Transverse colon (tissue), 4 donors: ENCODE measurements at regions not wholly inside any gene's neighbourhood (a gene's known extent, or its start where the extent isn't known, plus 50 kb on each side); places are given as distances from the start of the nearest gene placed in this dataset.
"Not testable (repeated sequence)": the region's sequence is repeated elsewhere in the genome, so short reads cannot be mapped to it uniquely, and the experiment has no call there.

Source experiments
- DNase-seq: peaks from one replicate; pipeline ENCODE4 v3.0.0-alpha.2; 2019
- H3K27ac ChIP-seq, 4 donors: fragments of 200-600 bp; sonication (generic); 2 replicates each; pipeline ENCODE4 v1.5.1; 2016 to 2018; ENCODE audit warnings: inconsistent platforms in 4 of 4
- H3K27me3 ChIP-seq: fragments of 200-600 bp; sonication (generic); 2 replicates; pipeline ENCODE4 v1.5.1; 2017; ENCODE audit warnings: inconsistent platforms
- H3K36me3 ChIP-seq, 4 donors: fragments of 200-600 bp; sonication (generic); 2 replicates each; pipeline ENCODE4 v1.5.1; 2017 to 2019; ENCODE audit warnings: inconsistent platforms in 4 of 4
- H3K4me1 ChIP-seq, 4 donors: fragments of 200-600 bp; sonication (generic); 2 replicates each; pipeline ENCODE4 v1.5.1; 2017 to 2020; ENCODE audit warnings: inconsistent platforms in 4 of 4
- H3K4me3 ChIP-seq, 4 donors: fragments of 200-600 bp; sonication (generic); 1 replicate in 1 of 4; 2 replicates in 3 of 4; pipeline versions ENCODE4 v1.5.1 to v1.6.1; 2017 to 2019; ENCODE audit warnings: inconsistent platforms in 4 of 4
- H3K9me3 ChIP-seq, 2 donors: fragments of 200-600 bp; sonication (generic); 2 replicates each; pipeline ENCODE4 v1.5.1; 2017 to 2019; ENCODE audit warnings: inconsistent platforms in 2 of 2
- CTCF ChIP-seq, 5 experiments: fragments of 200-600 bp in 3 of 5; fragments of 450-650 bp in 2 of 5; sonication (generic) in 3 of 5; IDR thresholded peaks; 1 replicate in 2 of 5; 2 replicates in 3 of 5; pipeline ENCODE4 v1.5.1; 2016 to 2017; ENCODE audit warnings: antibody characterized with exemption in 5 of 5, inconsistent platforms in 3 of 5, mild to moderate bottlenecking in 2 of 5, moderate library complexity in 1 of 5
- EP300 ChIP-seq: sonication (generic); formaldehyde crosslinking; IDR thresholded peaks from one replicate; pipeline ENCODE4 v1.6.1; 2017; ENCODE audit warnings: antibody characterized with exemption, low read depth
- POLR2A ChIP-seq: fragments of 450-650 bp; IDR thresholded peaks from one replicate; pipeline ENCODE4 v1.6.1; 2016; ENCODE audit warnings: antibody characterized with exemption, mild to moderate bottlenecking, moderate library complexity
- POLR2AphosphoS5 ChIP-seq, 3 donors: sonication (generic); formaldehyde crosslinking; IDR thresholded peaks; one replicate each; pipeline ENCODE4 v1.6.1; 2016; ENCODE audit warnings: antibody characterized with exemption in 3 of 3
- WGBS, 2 donors: methylation state at CpG; one replicate each; pipeline ENCODE4 v1.1.5; 2018; ENCODE audit warnings: low coverage in 1 of 2; 5-methylcytosine and 5-hydroxymethylcytosine counted together
- in situ Hi-C, 4 donors: fragments of 200-750 bp; cut with MboI; loops; one replicate each; pipeline versions ENCODE4 v1.15.0 to v1.15.1; 2017; ENCODE audit warnings: low sequenced_read_pairs in 3 of 4, low pct_ligation_motif_present in 1 of 4, low pct_unique_long_range_greater_than_20kb in 1 of 4
- intact Hi-C: fragments of 100-400 bp; cut with DNase I; formaldehyde crosslinking; loops from one replicate; pipeline ENCODE4 v1.15.1; 2023; ENCODE audit warnings: low total_unique reads

- no peak for DNase-seq
- Histone ChIP-seq H3K9me3 (no peaks in the 10 kb centered on the region), H3K4me1 (no peaks in the 10 kb centered on the region), H3K27me3 (no peaks in the 10 kb centered on the region), H3K36me3 (no peaks in the 10 kb centered on the region), H3K27ac (no peak overlapping the region), H3K4me3 (no peak overlapping the region)
- TF ChIP-seq EP300 (no peak), CTCF (IDR thresholded peaks at IDR 0.05) (no peak), POLR2A (no peak), POLR2AphosphoS5 (IDR thresholded peaks at IDR 0.05) (no peak)
- intact Hi-C loops (no loop called here), in situ Hi-C loops (no loop called here)
- 74 to 79% methylated on average over 6 to 10 of the region's 10 CpGs for WGBS, 2 donors
Measured at GRCh38 chr16:47903470-47903869, 252.3 kb downstream of the ABCC12 start.

GRCh38 chr16:47897105-47897504 is 258.7 kb downstream of the ABCC12 start:
- DNase-seq, H3K36me3 ChIP-seq, H3K4me1 ChIP-seq, in situ Hi-C loops, intact Hi-C loops, H3K27me3 ChIP-seq, H3K27ac ChIP-seq, H3K9me3 ChIP-seq, H3K4me3 ChIP-seq: not testable (repeated sequence)
- 0 to 53% methylated on average over 1 to 5 of the region's 5 CpGs for WGBS, 2 donors

GRCh38 chr16:47895146-47895545 is 260.6 kb downstream of the ABCC12 start:
- no peak for DNase-seq
- no peaks in the 10 kb centered on the region for H3K27me3 ChIP-seq
- H3K4me3 ChIP-seq, result no peak overlapping the region
- no peak overlapping the region for H3K27ac ChIP-seq
- H3K4me1 ChIP-seq, result no peaks in the 10 kb centered on the region
- no peak for TF ChIP-seq POLR2A
- no peak for TF ChIP-seq POLR2AphosphoS5 (IDR thresholded peaks at IDR 0.05)
- TF ChIP-seq EP300, result no peak
- in situ Hi-C loops (no loop called here), intact Hi-C loops (no loop called here)
- no peaks in the 10 kb centered on the region for H3K9me3 ChIP-seq
- no peaks in the 10 kb centered on the region for H3K36me3 ChIP-seq
- WGBS, 2 donors, result 87 to 90% methylated on average over 9 to 10 of the region's 10 CpGs

- Histone ChIP-seq H3K4me3 (no peak overlapping the region), H3K27me3 (no peaks in the 10 kb centered on the region), H3K9me3 (no peaks in the 10 kb centered on the region), H3K4me1 (no peaks in the 10 kb centered on the region), H3K27ac (no peak overlapping the region), H3K36me3 (no peaks in the 10 kb centered on the region)
- no peak for TF ChIP-seq EP300
- no peak for TF ChIP-seq POLR2A
- TF ChIP-seq CTCF (IDR thresholded peaks at IDR 0.05), result no peak
- no peak for TF ChIP-seq POLR2AphosphoS5 (IDR thresholded peaks at IDR 0.05)
- intact Hi-C loops, result no loop called here
- 80 to 82% methylated on average over 6 of the region's 6 CpGs for WGBS, 2 donors
- in situ Hi-C loops, result no loop called here
- DNase-seq, result no peak
Measured at GRCh38 chr16:47892999-47893398, 262.8 kb downstream of the ABCC12 start.

- no peak overlapping the region for H3K4me3 ChIP-seq
- peaks cover 14% of the 10 kb centered on the region for H3K27me3 ChIP-seq
- H3K36me3 ChIP-seq, result no peaks in the 10 kb centered on the region
- TF ChIP-seq CTCF (IDR thresholded peaks at IDR 0.05), result no peak
- in situ Hi-C loops (no loop called here), intact Hi-C loops (no loop called here)
- H3K27ac ChIP-seq, result no peak overlapping the region
- no peaks in the 10 kb centered on the region for H3K9me3 ChIP-seq
- no peak for DNase-seq
- 62 to 63% methylated on average over 6 of the region's 6 CpGs for WGBS, 2 donors
- H3K4me1 ChIP-seq, result no peaks in the 10 kb centered on the region
Measured at GRCh38 chr16:47888734-47889133, 267.1 kb downstream of the ABCC12 start.
